Aorta (tissue), 5 donors: ENCODE measurements at regions not wholly inside any gene's neighbourhood (a gene's known extent, or its start where the extent isn't known, plus 50 kb on each side); places are given as distances from the start of the nearest gene placed in this dataset.

Experiments used
- ATAC-seq: fragments of 200-7000 bp; cut with Tn5 transposase; one replicate; pipeline ENCODE4 v1.9.1; 2022; ENCODE audit warnings: moderate library complexity; ENCODE audit not compliant: low FRiP score
- DNase-seq, 2 donors: peaks; one replicate each; pipeline ENCODE4 v3.0.0-alpha.2; 2020
- H3K27ac ChIP-seq, 2 donors: one replicate each; pipeline ENCODE4 v1.5.1; 2013; ENCODE audit warnings: low read length in 2 of 2, mild to moderate bottlenecking in 2 of 2, moderate library complexity in 2 of 2, control low read depth in 1 of 2, inconsistent platforms in 1 of 2, low read depth in 1 of 2
- H3K27me3 ChIP-seq, 2 donors: one replicate each; pipeline ENCODE4 v1.6.1; 2013; ENCODE audit warnings: control low read depth in 1 of 2, low read length in 1 of 2, mild to moderate bottlenecking in 1 of 2, moderate library complexity in 1 of 2; ENCODE audit not compliant: insufficient read depth in 2 of 2, control insufficient read depth in 1 of 2
- H3K36me3 ChIP-seq, 2 donors: one replicate each; pipeline ENCODE4 v1.6.1; 2013; ENCODE audit warnings: control low read depth in 1 of 2, low read length in 1 of 2, mild to moderate bottlenecking in 1 of 2; ENCODE audit not compliant: insufficient read depth in 2 of 2, control insufficient read depth in 1 of 2
- H3K4me1 ChIP-seq, 2 donors: one replicate each; pipeline ENCODE4 v1.6.1; 2013; ENCODE audit warnings: low read length in 2 of 2, control low read depth in 1 of 2, mild to moderate bottlenecking in 1 of 2, moderate library complexity in 1 of 2; ENCODE audit not compliant: insufficient read depth in 2 of 2, control insufficient read depth in 1 of 2
- H3K4me3 ChIP-seq, 2 donors: one replicate each; pipeline ENCODE4 v1.5.1; 2013; ENCODE audit warnings: low read length in 2 of 2, control low read depth in 1 of 2, mild to moderate bottlenecking in 1 of 2
- H3K9me3 ChIP-seq: one replicate; pipeline ENCODE4 v1.6.1; 2013; ENCODE audit warnings: mild to moderate bottlenecking, low read length; ENCODE audit not compliant: control insufficient read depth
- WGBS, 2 donors: extraction: QIAGEN DNeasy Blood & Tissue Kit; methylation state at CpG; one replicate each; pipeline ENCODE4 v1.1.7; 2013; 5-methylcytosine and 5-hydroxymethylcytosine counted together
- intact Hi-C, 2 donors: fragments of 100-400 bp; cut with DNase I; formaldehyde crosslinking; loops; one replicate each; pipeline versions ENCODE4 v1.14.2 to v1.15.0; 2022
- donor health status: healthy with polysubstance abuse.
- donor health status: Bipolar disorder and iron deficiency.
- donor health status: DM: no; HTN: no; CAD: no.
- donor health status: DM: no; HTN: no; CAD: no.
- donor health status: DM: yes; HTN: yes; CAD: no.

DNA sequence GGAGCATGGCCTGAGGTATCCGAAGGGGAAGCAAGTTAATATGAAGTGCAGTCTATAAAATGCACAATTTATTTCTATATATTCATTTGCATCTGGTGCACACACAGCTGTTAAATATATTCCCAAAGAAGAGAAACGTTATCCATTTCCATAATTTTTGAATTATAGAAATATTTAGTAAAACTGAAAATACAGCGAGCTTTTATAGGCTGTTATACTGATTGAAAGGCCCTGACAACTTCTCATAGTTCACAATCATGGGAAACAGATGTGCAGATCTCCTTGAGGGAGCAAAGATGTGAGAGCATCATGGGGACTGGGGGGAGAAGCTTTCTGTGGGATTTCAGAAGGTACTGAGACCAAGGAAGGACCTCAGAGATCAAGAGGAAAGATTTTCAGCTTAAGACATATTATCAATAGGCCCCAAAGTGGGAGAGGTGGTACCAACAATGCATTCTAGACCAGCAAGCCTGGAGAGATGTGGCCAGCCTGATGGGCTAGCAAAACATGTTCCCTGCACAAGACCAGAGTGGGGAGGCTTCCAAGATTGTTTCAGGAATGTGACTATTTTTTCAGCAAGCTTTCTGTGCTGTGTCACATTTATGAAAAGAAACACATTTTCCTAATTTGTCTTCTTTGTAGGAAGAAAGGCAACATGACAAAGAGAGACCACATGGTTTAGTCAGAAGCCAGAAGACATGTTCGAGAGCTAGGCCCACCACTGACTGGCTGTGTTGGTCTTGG lies 256.0 kb upstream of the SFRP2 start:
- H3K36me3 ChIP-seq, result no peaks in the 10 kb centered on the region
- peaks cover 0 to 2% of the 10 kb centered on the region in 2 donors for H3K27me3 ChIP-seq
- no peak for ATAC-seq
- H3K4me3 ChIP-seq, result no peak overlapping the region
- H3K9me3 ChIP-seq, result no peaks in the 10 kb centered on the region
- no peak overlapping the region for H3K27ac ChIP-seq
- intact Hi-C loops, result no loop called here
- whole genome bisulfite sequencing, 2 donors, result 70 to 73% methylated on average over 4 of the region's 4 CpGs
- no peaks in the 10 kb centered on the region for H3K4me1 ChIP-seq
- no peak for DNase-seq

DNA sequence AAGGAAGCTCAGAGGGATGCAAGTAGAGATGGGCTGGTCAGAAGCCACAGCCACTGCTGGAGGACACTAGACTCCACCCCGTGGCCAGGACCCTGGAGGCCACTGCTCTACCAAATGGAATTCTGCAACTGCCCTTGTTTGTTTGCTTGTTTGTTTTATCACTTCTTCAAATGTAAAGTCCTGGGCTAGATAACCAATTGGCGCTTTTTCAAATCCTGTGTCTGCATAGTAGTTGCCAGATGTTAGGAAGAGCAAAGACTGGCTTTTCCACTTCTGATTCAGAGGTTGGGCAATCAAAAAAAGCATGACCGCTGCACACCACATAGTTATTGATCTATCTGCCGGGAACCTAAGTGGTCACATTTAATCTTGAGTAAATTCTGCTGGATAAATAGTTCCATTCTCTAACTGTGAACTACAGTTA lies 255.2 kb upstream of the SFRP2 start:
- peaks cover 0 to 2% of the 10 kb centered on the region in 2 donors for H3K27me3 ChIP-seq
- no peaks in the 10 kb centered on the region for H3K9me3 ChIP-seq
- no peaks in the 10 kb centered on the region for H3K36me3 ChIP-seq
- H3K4me1 ChIP-seq, result no peaks in the 10 kb centered on the region
- no peak overlapping the region for H3K4me3 ChIP-seq
- no peak overlapping the region for H3K27ac ChIP-seq
- ATAC-seq (no peak), DNase-seq (no peak)
- WGBS, 2 donors, result 90% methylated on average over 4 of the region's 4 CpGs
- intact Hi-C loops, result no loop called here

DNA sequence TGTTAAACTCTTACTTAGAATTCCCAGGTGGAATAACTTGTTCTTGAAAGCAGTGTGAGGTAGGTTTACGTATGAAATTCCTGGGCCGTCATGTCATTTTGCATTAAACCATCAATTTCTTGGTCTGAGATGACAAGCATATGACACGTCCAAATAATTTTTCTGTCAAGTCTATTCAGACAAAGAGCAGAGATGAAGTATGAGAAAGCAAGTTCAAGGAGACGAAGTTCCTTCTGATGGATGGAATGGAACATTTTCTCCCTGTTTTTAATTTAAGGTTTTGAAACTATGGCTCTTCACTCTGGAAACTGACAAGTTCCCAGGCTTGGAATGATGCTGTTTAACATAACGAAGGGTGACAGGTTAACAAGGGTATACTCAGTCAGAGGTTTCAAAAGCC lies 252.8 kb upstream of the SFRP2 start:
- Histone ChIP-seq H3K27me3 (peaks cover 0 to 2% of the 10 kb centered on the region in 2 donors), H3K9me3 (no peaks in the 10 kb centered on the region), H3K4me1 (no peaks in the 10 kb centered on the region), H3K27ac (no peak overlapping the region), H3K36me3 (no peaks in the 10 kb centered on the region), H3K4me3 (no peak overlapping the region)
- WGBS, 2 donors, result 80 to 84% methylated on average over 5 of the region's 5 CpGs
- intact Hi-C loops, result no loop called here
- ATAC-seq (no peak), DNase-seq (no peak)

DNA sequence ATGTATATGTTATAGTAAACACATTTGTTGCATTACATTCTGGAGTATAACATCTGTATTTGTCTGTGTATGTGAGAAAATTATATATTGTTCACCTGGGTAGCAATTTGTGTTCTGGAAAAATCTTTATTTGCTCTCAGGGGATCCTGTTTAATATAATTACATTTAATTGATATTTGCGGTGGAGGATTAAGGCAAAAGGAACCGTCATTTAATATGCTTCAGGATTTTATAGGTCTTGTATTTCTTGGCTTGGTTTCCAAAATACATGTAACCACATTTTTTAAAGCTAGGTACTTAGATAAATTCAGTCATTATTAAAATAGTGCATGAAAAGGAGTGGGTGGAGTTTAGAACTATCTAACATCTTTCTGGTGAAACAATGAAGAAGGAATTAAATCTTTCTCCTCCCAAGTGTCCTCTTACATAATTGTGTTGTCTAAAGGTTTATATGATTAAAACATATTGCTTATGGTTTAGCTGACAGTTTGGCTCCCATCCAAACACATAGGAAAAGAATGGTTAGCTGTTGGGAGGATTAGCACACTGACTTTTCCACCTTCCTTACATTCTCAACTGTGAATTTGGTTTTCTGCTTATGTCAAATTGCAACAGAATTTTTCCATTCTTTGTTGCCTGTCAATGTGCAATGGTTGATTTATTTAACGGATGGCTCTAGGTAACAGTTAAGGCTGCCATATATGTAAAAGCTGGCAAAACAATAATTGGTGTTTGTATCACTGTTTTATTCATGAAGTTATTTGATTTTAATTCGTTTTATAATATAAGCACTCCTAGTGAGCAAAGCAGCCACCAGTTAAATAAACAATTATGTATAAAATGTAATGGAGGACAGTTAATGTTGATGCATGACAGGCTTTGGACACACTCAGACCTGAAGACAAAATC lies 250.8 kb upstream of the SFRP2 start:
- DNase-seq (no peak), ATAC-seq (no peak)
- Histone ChIP-seq H3K4me1 (no peaks in the 10 kb centered on the region), H3K27ac (no peak overlapping the region), H3K9me3 (no peaks in the 10 kb centered on the region), H3K36me3 (no peaks in the 10 kb centered on the region), H3K4me3 (no peak overlapping the region), H3K27me3 (no peaks in the 10 kb centered on the region)
- WGBS, 2 donors, result 70 to 74% methylated on average over 4 of the region's 4 CpGs
- intact Hi-C loops, result no loop called here

DNA sequence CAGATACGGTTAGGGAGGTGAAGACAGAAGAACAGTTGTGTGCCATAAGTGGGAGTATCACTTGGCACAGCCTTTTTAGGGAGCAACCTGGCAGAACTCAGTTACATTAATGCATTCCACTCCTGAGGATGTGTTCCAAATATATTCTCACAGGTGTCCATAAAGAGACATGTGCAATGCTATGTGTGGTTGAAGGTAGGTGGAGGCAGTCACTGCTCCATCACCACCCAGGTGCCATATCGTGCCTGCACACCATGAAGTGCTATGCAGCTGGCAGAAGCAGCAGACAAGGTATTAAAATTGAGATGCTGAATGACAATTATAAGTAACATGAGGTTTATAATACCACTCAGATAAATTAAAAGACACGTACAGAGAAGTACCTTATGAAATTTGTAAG lies 248.0 kb upstream of the SFRP2 start:
- WGBS, 2 donors, result 92% methylated on average over 3 of the region's 3 CpGs
- H3K4me1 ChIP-seq, result no peaks in the 10 kb centered on the region
- no peak overlapping the region for H3K27ac ChIP-seq
- H3K4me3 ChIP-seq, result no peak overlapping the region
- DNase-seq (no peak), ATAC-seq (no peak)
- H3K36me3 ChIP-seq, result no peaks in the 10 kb centered on the region
- intact Hi-C loops, result no loop called here
- no peaks in the 10 kb centered on the region for H3K9me3 ChIP-seq
- no peaks in the 10 kb centered on the region for H3K27me3 ChIP-seq

DNA sequence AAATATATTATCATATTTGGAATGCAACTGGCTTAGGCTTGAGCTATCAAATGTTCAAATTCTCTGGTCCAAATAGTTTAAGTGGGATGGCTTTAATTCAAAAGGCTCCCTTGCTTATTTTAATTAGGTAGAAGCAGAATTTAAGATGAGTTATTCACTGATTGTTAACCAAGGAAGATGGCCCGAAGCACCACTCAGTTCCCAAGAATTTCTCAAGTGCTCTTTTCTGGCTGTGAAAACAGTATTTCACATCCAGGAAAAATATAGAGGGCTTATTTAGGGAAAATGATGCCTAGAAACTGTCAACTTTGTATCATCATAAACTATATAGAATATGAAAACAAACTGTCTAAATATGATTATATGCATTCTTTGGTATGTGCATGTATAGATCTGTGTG lies 246.5 kb upstream of the SFRP2 start:
- intact Hi-C loops, result no loop called here
- 47 to 58% methylated on average over 1 of the region's 1 CpG for WGBS, 2 donors

DNA sequence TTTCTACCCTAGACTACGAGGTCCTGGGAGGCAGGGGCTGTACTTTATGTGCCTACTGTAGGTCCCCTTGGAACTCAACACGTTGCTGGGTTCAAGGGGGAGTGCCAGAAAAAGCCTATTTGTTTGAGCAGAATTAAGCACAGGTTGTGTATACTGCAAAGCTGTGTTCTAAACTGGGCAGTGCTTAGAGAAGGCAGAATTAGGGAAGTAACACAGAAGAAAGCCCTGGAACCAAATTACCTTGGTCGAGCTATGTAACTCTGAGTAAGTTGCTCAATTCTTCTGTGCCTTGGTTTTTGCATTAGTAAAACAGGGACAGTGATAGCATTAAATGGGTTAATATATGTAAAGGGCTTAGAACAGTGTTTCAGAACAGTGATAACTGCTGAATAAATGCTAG lies 245.0 kb upstream of the SFRP2 start:
- Histone ChIP-seq H3K4me1 (no peaks in the 10 kb centered on the region), H3K27me3 (no peaks in the 10 kb centered on the region), H3K4me3 (no peak overlapping the region), H3K27ac (no peak overlapping the region), H3K36me3 (no peaks in the 10 kb centered on the region), H3K9me3 (no peaks in the 10 kb centered on the region)
- WGBS, 2 donors, result 74 to 77% methylated on average over 3 of the region's 3 CpGs
- ATAC-seq, result no peak
- DNase-seq, result no peak
- intact Hi-C loops, result no loop called here

More for the DNA sequence above, 246.5 kb upstream of the SFRP2 start:
- DNase-seq (no peak), ATAC-seq (no peak)
- Histone ChIP-seq H3K9me3 (no peaks in the 10 kb centered on the region), H3K27ac (no peak overlapping the region), H3K4me3 (no peak overlapping the region), H3K36me3 (no peaks in the 10 kb centered on the region), H3K4me1 (no peaks in the 10 kb centered on the region), H3K27me3 (no peaks in the 10 kb centered on the region)

DNA sequence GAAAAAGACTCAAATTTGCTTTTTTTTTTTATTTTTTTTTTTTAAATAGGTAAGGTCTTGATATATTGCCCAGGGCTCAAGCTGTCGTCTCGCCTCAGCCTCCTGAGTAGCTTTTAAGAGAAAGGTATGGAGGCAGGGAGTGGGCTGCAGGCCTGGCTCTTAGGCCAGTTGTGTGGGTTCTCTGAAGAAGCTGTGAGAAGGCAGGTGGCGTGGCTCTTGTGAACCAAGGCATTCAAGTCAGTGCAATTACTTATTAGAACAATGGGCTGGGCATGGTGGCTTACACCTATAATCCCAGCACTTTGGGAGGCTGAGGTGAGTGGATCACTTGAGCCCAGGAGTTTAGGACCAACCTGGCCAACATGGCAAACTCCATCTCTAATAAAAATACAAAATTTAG lies 244.0 kb upstream of the SFRP2 start:
- ATAC-seq (no peak), DNase-seq (no peak)

DNA sequence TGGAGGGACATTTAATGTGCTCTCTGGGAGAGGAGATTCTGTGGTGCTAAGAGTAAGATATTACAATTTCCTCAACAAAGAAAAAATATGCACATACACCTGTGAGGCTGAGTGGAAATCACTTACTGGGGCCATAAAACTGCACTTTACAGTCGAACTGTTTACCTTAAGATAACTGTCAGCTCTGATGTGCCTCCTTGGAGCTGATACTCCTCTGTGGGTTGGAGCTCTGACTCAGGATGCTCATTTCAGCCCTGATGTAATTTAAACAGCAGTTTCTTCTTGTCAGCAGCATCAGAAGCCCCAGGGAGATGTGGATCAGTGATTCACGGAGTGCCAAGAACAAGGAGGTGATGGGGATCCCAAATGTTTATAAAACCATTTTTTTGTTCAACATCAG lies 241.9 kb upstream of the SFRP2 start:
- H3K27me3 ChIP-seq, result no peaks in the 10 kb centered on the region
- H3K9me3 ChIP-seq, result no peaks in the 10 kb centered on the region
- no peaks in the 10 kb centered on the region for H3K4me1 ChIP-seq
- no peak overlapping the region for H3K4me3 ChIP-seq
- ATAC-seq, result no peak
- no peak overlapping the region for H3K27ac ChIP-seq
- no peaks in the 10 kb centered on the region for H3K36me3 ChIP-seq
- intact Hi-C loops, result no loop called here
- no peak for DNase-seq
- 78 to 82% methylated on average over 2 of the region's 2 CpGs for WGBS, 2 donors

More for the DNA sequence above, 244.0 kb upstream of the SFRP2 start:
- Histone ChIP-seq H3K9me3 (no peaks in the 10 kb centered on the region), H3K4me1 (no peaks in the 10 kb centered on the region), H3K36me3 (no peaks in the 10 kb centered on the region), H3K27me3 (no peaks in the 10 kb centered on the region), H3K27ac (no peak overlapping the region), H3K4me3 (no peak overlapping the region)
- intact Hi-C loops, result no loop called here
- WGBS, 2 donors, result 92 to 95% methylated on average over 3 of the region's 3 CpGs
